HG03025 (cell line): ENCODE measurements at regions not wholly inside any gene's neighbourhood (a gene's known extent, or its start where the extent isn't known, plus 50 kb on each side); places are given as distances from the start of the nearest gene placed in this dataset.
"Not testable (repeated sequence)": the region's sequence is repeated elsewhere in the genome, so short reads cannot be mapped to it uniquely, and the experiment has no call there.

Source experiments
- ATAC-seq: cut with Tn5 transposase; IDR thresholded peaks from one replicate; pipeline ENCODE4 v1.9.1; 2021; ENCODE audit warnings: mild to moderate bottlenecking, moderate library complexity; ENCODE audit not compliant: unreplicated experiment, low FRiP score

- ATAC-seq, result no peak
These were observed 242.7 kb upstream of the ADRA1B start for GRCh38 chr5:159673538-159673937.

GRCh38 chr5:159678657-159679392 is 237.5 kb upstream of the ADRA1B start:
- no peak for ATAC-seq

- ATAC-seq, result no peak
These were observed 236.2 kb upstream of the ADRA1B start for GRCh38 chr5:159680095-159680494.

- ATAC-seq, result no peak
These were observed 234.6 kb upstream of the ADRA1B start for GRCh38 chr5:159681661-159682060.

- no peak for ATAC-seq
These were observed 233.7 kb upstream of the ADRA1B start for GRCh38 chr5:159682623-159683022.

- not testable (repeated sequence) for ATAC-seq
These were observed 228.4 kb upstream of the ADRA1B start for GRCh38 chr5:159687892-159688291.

GRCh38 chr5:159695741-159696294 is 220.5 kb upstream of the ADRA1B start:
- ATAC-seq, result no peak

GRCh38 chr5:159697530-159697929 is 218.8 kb upstream of the ADRA1B start:
- no peak for ATAC-seq

- ATAC-seq, result no peak
These were observed 218.0 kb upstream of the ADRA1B start for GRCh38 chr5:159698322-159698721.

- ATAC-seq, result no peak
These were observed 216.3 kb upstream of the ADRA1B start for GRCh38 chr5:159700016-159700415.

GRCh38 chr5:159702301-159702700 is 214.0 kb upstream of the ADRA1B start:
- no peak for ATAC-seq

- ATAC-seq, result no peak
These were observed 213.5 kb upstream of the ADRA1B start for GRCh38 chr5:159702826-159703225.

GRCh38 chr5:159704160-159704559 is 212.1 kb upstream of the ADRA1B start:
- ATAC-seq, result no peak

GRCh38 chr5:159705948-159706347 is 210.3 kb upstream of the ADRA1B start:
- no peak for ATAC-seq

GRCh38 chr5:159708090-159708489 is 208.2 kb upstream of the ADRA1B start:
- ATAC-seq, result no peak

GRCh38 chr5:159712672-159713071 is 203.6 kb upstream of the ADRA1B start:
- no peak for ATAC-seq

GRCh38 chr5:159713254-159713653 is 203.0 kb upstream of the ADRA1B start:
- ATAC-seq, result no peak

GRCh38 chr5:159713773-159714172 is 202.5 kb upstream of the ADRA1B start:
- ATAC-seq, result no peak

GRCh38 chr5:159725475-159725874 is 190.8 kb upstream of the ADRA1B start:
- no peak for ATAC-seq

- ATAC-seq, result no peak
These were observed 189.1 kb upstream of the ADRA1B start for GRCh38 chr5:159727167-159727566.

- ATAC-seq, result no peak
These were observed 186.0 kb upstream of the ADRA1B start for GRCh38 chr5:159730285-159730684.

GRCh38 chr5:159732220-159732619 is 184.1 kb upstream of the ADRA1B start:
- ATAC-seq, result no peak
